ENCODE measurements at regions not wholly inside any gene's neighbourhood (a gene's known extent, or its start where the extent isn't known, plus 50 kb on each side); places are given as distances from the start of the nearest gene placed in this dataset.

DNA sequence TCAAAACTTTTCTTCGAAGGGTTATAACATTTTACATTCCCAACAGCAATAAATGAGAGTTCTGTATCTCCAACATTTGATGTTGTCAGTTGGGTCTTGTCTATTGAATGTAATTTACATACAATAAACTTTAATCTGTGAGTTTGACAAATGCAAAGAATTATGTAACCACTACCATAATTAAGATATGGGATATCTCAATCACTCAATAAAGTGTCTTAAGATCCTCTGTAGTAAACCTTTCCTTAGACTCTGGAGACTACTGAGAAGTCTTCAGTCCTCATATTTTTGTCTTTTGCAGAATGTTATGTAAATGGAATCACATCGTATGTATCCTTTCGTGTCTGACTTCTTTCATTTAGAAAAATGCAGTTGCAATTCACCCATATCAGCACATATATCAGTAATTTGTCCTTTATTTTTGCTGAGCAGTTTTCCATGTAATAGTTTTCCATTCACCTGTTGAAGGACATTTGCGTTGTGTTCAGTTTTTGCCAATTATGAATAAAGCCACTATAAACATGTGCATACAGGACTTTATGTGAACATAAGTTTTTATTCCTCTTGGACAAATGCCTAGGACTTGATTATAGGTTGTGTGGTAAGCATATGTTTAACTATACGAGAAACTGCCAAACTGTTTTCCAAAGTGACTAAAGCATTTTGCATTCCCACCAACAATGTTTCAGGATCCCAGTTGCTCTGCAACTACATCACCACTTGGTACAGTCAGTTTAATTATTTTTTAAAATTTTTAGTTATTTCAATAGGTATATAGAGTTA, 784.6 kb upstream of the ZNF608 start:
- no peaks in the 10 kb centered on the region for H3K4me1 Mint-ChIP-seq
- no peaks in the 10 kb centered on the region for H3K27me3 Mint-ChIP-seq
- H3K4me3 Mint-ChIP-seq: no peak overlapping the region
- DNase-seq: no peak
- no peak overlapping the region for H3K27ac Mint-ChIP-seq
- H3K9me3 Mint-ChIP-seq: peaks cover 14% of the 10 kb centered on the region
- CTCF ChIA-PET: no interaction called here
- H3K36me3 Mint-ChIP-seq: no peaks in the 10 kb centered on the region

- no peaks in the 10 kb centered on the region for H3K36me3 Mint-ChIP-seq
- H3K4me3 Mint-ChIP-seq: no peak overlapping the region
- CTCF ChIA-PET: no interaction called here
- H3K4me1 Mint-ChIP-seq: no peaks in the 10 kb centered on the region
- no peaks in the 10 kb centered on the region for H3K27me3 Mint-ChIP-seq
- DNase-seq: no peak
- peaks cover 24% of the 10 kb centered on the region for H3K9me3 Mint-ChIP-seq
- no peak overlapping the region for H3K27ac Mint-ChIP-seq
These were observed 789.7 kb upstream of the ZNF608 start for GRCh38 chr5:125536095-125536494.

GRCh38 chr5:125536582-125536981, 790.1 kb upstream of the ZNF608 start:
- peaks cover 28% of the 10 kb centered on the region for H3K9me3 Mint-ChIP-seq
- H3K27ac Mint-ChIP-seq: no peak overlapping the region
- no peaks in the 10 kb centered on the region for H3K27me3 Mint-ChIP-seq
- H3K4me3 Mint-ChIP-seq: no peak overlapping the region
- CTCF ChIA-PET: no interaction called here
- no peaks in the 10 kb centered on the region for H3K4me1 Mint-ChIP-seq
- no peaks in the 10 kb centered on the region for H3K36me3 Mint-ChIP-seq
- no peak for DNase-seq

DNA sequence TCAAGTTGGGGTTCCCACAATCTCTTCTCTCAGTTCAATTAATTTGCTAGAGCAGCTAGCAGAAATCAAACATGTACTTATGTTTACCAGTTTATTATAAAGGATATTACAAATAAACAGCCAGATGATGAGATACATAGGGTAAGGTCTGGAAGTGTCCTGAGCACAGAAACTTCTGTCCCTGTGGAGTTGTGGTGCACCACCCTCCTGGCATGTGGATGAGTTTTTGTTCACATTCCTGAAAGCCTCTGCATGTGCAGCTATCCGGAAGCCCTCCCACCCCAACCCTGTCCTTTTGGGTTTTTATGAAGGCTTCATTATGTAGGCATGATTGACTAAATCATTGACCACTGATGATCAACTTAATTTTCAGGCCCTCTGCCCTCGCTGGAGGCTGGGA, 791.2 kb upstream of the ZNF608 start:
- CTCF ChIA-PET: no interaction called here
- Mint-ChIP-seq H3K36me3 (no peaks in the 10 kb centered on the region), H3K27ac (no peak overlapping the region), H3K4me3 (no peak overlapping the region), H3K27me3 (no peaks in the 10 kb centered on the region), H3K9me3 (peaks cover 28% of the 10 kb centered on the region), H3K4me1 (no peaks in the 10 kb centered on the region)
- no peak for DNase-seq

DNA sequence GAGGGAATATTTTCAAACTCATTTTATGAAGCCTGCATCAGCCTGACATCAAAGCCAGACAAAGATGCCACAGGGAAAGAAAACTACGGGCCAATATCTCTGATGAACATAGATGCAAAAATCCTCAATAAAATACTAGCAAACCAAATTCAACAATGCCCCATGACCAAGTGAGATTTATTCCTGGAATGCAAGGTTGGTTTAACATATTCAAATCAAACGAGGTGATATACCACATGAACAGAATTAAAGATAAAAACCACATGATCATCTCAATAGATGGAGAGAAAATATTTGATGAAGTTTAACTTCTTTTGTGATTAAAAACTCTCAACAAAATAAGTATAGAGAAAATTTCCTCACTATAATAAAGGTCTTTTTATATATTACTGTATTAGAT, 792.0 kb upstream of the ZNF608 start:
- CTCF ChIA-PET: no interaction called here
- no peak for DNase-seq
- Mint-ChIP-seq H3K27me3 (no peaks in the 10 kb centered on the region), H3K4me3 (no peak overlapping the region), H3K4me1 (no peaks in the 10 kb centered on the region), H3K36me3 (no peaks in the 10 kb centered on the region), H3K9me3 (peaks cover 24% of the 10 kb centered on the region), H3K27ac (no peak overlapping the region)

DNA sequence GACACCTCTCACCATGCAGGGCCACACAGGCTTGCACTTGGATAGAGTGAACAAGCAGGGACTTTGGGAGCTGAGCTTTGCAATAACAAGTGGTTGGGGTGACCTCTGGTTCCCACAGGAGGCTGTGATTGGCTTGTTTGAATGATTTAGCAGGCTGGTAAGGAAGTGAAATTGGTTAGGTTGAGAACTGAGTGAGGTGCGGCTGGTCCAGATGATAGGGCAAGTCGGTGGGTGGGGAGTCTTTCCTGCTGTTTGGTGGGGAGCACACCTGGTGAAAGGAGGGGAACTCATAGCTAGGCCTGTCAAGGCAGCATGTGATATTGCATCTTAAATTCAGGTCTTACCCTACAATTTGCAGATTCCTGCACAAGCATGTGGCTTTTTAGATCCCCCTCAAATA, 794.6 kb upstream of the ZNF608 start:
- Mint-ChIP-seq H3K9me3 (peaks cover 16% of the 10 kb centered on the region), H3K27ac (no peak overlapping the region), H3K4me1 (no peaks in the 10 kb centered on the region), H3K27me3 (no peaks in the 10 kb centered on the region), H3K36me3 (no peaks in the 10 kb centered on the region), H3K4me3 (no peak overlapping the region)
- CTCF ChIA-PET: no interaction called here
- no peak for DNase-seq

GRCh38 chr5:125549322-125549911, 803.0 kb upstream of the ZNF608 start:
- DNase-seq: no peak
- no peaks in the 10 kb centered on the region for H3K36me3 Mint-ChIP-seq
- H3K27ac Mint-ChIP-seq: no peak overlapping the region

GRCh38 chr5:125550274-125550673, 803.8 kb upstream of the ZNF608 start:
- CTCF ChIA-PET: no interaction called here
- H3K27ac Mint-ChIP-seq: no peak overlapping the region

More at GRCh38 chr5:125549322-125549911, 803.0 kb upstream of the ZNF608 start:
- Mint-ChIP-seq H3K4me3 (no peak overlapping the region), H3K4me1 (no peaks in the 10 kb centered on the region), H3K27me3 (no peaks in the 10 kb centered on the region), H3K9me3 (peaks cover 7% of the 10 kb centered on the region)
- CTCF ChIA-PET: no interaction called here

DNA sequence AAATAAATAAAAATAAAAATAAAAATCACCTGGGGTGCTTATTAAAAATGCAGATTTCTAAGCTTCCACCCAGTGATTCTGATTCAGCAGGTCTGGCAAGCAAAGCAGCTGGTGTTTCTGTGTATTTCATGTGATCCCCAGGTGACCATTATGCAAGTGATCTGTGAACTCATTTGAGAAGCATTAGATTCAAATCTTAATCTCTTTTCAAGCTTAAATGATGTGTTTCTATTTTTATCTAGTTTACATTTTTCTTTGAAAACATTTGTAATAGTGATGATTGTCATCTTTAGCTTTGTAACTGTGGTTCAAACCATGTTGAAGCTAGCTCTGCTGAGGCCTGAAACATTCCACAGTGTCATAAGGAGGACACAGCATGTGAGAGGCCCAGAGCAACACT, 804.8 kb upstream of the ZNF608 start:
- Mint-ChIP-seq H3K9me3 (peaks cover 6% of the 10 kb centered on the region), H3K27me3 (no peaks in the 10 kb centered on the region), H3K36me3 (no peaks in the 10 kb centered on the region), H3K4me1 (no peaks in the 10 kb centered on the region), H3K27ac (no peak overlapping the region), H3K4me3 (no peak overlapping the region)
- DNase-seq: no peak
- CTCF ChIA-PET: no interaction called here

More at GRCh38 chr5:125550274-125550673, 803.8 kb upstream of the ZNF608 start:
- Mint-ChIP-seq H3K27me3 (no peaks in the 10 kb centered on the region), H3K36me3 (no peaks in the 10 kb centered on the region), H3K4me1 (no peaks in the 10 kb centered on the region), H3K9me3 (peaks cover 4% of the 10 kb centered on the region), H3K4me3 (no peak overlapping the region)
- DNase-seq: no peak

DNA sequence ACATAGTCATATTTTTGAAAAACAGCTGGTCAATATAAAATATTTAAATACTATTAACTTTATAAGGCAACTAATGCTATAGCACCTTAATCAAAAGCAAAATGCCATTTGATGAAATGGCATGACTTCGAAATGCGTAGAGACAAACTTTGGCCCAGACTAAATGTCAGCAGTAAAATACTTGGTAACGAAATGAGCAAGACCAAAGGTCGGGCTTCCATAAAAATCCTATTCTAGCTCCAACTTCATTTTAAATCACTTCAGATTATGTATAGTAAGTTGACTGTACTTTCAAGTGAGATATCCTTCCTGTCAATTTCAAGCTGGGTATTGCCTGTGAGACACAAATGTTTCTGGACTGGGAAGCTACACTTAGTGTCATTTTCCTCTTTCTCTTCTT, 805.4 kb upstream of the ZNF608 start:
- CTCF ChIA-PET: no interaction called here
- H3K4me1 Mint-ChIP-seq: no peaks in the 10 kb centered on the region

GRCh38 chr5:125552486-125552885, 806.0 kb upstream of the ZNF608 start:
- CTCF ChIA-PET: no interaction called here
- H3K27me3 Mint-ChIP-seq: no peaks in the 10 kb centered on the region
- peaks cover 9% of the 10 kb centered on the region for H3K9me3 Mint-ChIP-seq
- no peak overlapping the region for H3K4me3 Mint-ChIP-seq
- no peak overlapping the region for H3K27ac Mint-ChIP-seq
- H3K4me1 Mint-ChIP-seq: no peaks in the 10 kb centered on the region
- no peaks in the 10 kb centered on the region for H3K36me3 Mint-ChIP-seq
- DNase-seq: no peak

More for the DNA sequence above, 805.4 kb upstream of the ZNF608 start:
- Mint-ChIP-seq H3K4me3 (no peak overlapping the region), H3K9me3 (peaks cover 6% of the 10 kb centered on the region), H3K36me3 (no peaks in the 10 kb centered on the region), H3K27ac (no peak overlapping the region), H3K27me3 (no peaks in the 10 kb centered on the region)
- DNase-seq: no peak

- CTCF ChIA-PET: no interaction called here
- Mint-ChIP-seq H3K27me3 (no peaks in the 10 kb centered on the region), H3K4me1 (no peaks in the 10 kb centered on the region), H3K27ac (no peak overlapping the region), H3K9me3 (peaks cover 9% of the 10 kb centered on the region), H3K36me3 (no peaks in the 10 kb centered on the region), H3K4me3 (no peak overlapping the region)
- DNase-seq: no peak
These were observed 807.9 kb upstream of the ZNF608 start for GRCh38 chr5:125554355-125554754.

- Mint-ChIP-seq H3K4me1 (no peaks in the 10 kb centered on the region), H3K4me3 (no peak overlapping the region), H3K27ac (no peak overlapping the region), H3K27me3 (no peaks in the 10 kb centered on the region), H3K9me3 (peaks cover 7% of the 10 kb centered on the region), H3K36me3 (no peaks in the 10 kb centered on the region)
- DNase-seq: no peak
- CTCF ChIA-PET: no interaction called here
These were observed 809.2 kb upstream of the ZNF608 start for GRCh38 chr5:125555591-125555990.

DNA sequence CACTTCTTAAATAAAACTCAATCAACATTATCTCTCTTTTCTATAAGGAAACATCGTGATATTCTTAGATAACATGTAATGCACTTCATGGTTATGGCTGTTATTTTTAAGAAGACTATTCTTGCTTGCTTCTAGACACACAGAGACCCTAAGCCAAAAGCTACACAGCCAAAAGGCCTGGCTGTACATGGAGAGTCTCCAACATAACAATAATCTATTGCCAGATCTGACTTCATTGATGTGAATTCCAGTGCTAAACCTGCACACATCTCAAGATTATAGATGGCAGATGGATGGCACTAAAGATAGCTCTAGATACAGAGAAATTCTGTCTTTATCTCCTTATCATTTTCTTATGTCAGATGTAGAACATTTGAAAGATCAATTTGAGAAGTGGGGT, 811.6 kb upstream of the ZNF608 start:
- no peak overlapping the region for H3K27ac Mint-ChIP-seq
- H3K27me3 Mint-ChIP-seq: no peaks in the 10 kb centered on the region
- DNase-seq: no peak
- CTCF ChIA-PET: no interaction called here
- H3K36me3 Mint-ChIP-seq: no peaks in the 10 kb centered on the region
- H3K4me3 Mint-ChIP-seq: no peak overlapping the region
- peaks cover 7% of the 10 kb centered on the region for H3K9me3 Mint-ChIP-seq
- H3K4me1 Mint-ChIP-seq: no peaks in the 10 kb centered on the region

DNA sequence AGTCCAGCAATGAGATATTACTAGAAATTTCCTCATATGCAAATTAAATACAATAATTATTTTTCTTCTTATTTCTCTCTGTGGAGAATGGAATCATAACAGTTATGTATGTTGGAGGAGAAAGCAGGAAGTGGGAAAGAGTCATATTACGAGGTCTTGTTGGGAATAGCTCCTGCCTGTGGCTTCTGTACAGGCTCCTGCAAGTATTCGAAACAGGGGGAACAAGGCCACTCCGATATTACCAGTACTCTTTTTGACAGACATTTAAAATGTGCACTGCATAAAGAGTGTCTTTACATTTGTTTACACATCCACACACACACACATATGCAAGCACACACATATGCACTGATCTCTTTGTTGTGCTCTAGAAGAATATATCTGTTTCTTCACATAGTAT, 812.0 kb upstream of the ZNF608 start:
- Mint-ChIP-seq H3K4me3 (no peak overlapping the region), H3K9me3 (peaks cover 7% of the 10 kb centered on the region), H3K27me3 (no peaks in the 10 kb centered on the region), H3K27ac (no peak overlapping the region), H3K36me3 (no peaks in the 10 kb centered on the region), H3K4me1 (no peaks in the 10 kb centered on the region)
- DNase-seq: no peak
- CTCF ChIA-PET: no interaction called here
